K562 (cell line): ENCODE measurements at regions not wholly inside any gene's neighbourhood (a gene's known extent, or its start where the extent isn't known, plus 50 kb on each side); places are given as distances from the start of the nearest gene placed in this dataset.

Source experiments
- ATAC-seq: fragments of 200-7000 bp; cut with Tn5 transposase; 3 replicates; pipeline ENCODE4 v1.9.1; 2020; ENCODE audit warnings: moderate library complexity
- BruUV-seq: library from RNA; stranded (reverse); fragments of 400-500 nt; replicated peaks from 2 replicates; lab custom pipeline; 2021; lab: Mats Ljungman, UMichigan
- CTCF ChIA-PET: fragments of 300-600 bp; formaldehyde crosslinking; extraction: SDS; loops from one replicate; lab custom pipeline; 2021; ENCODE audit warnings: low intra/inter-chr PET ratio; lab: Yijun Ruan, JAX
- POLR2A ChIA-PET: fragments of 300-600, 350-650 bp; sonication (Branson Sonifier 250); formaldehyde crosslinking; extraction: SDS; loops from one replicate; lab custom pipeline; 2021; ENCODE audit warnings: antibody characterized with exemption, inconsistent platforms; lab: Yijun Ruan, JAX
- DNase-seq, 4 experiments: peaks; one replicate each; pipeline versions ENCODE4 v3.0.0 to v3.0.0-alpha.2; 2011 to 2018; ENCODE audit warnings: low spot score in 3 of 4, mixed read lengths in 3 of 4; ENCODE audit errors: extremely low read depth in 1 of 4
- FAIRE-seq: peaks from 2 replicates; lab custom pipeline; 2011; peaks lifted over from hg19 to GRCh38; lab: Jason Lieb, UNC
- H2AFZ ChIP-seq: 2 replicates; pipeline ENCODE4 v1.6.0; 2011; ENCODE audit warnings: low read depth, low read length, control low read depth, inconsistent platforms
- H3K27ac ChIP-seq: fragments of 200-600 bp; 3 replicates; pipeline ENCODE4 v1.8.0; 2011; ENCODE audit warnings: low read depth, mild to moderate bottlenecking, control low read depth, inconsistent platforms, low read length, moderate library complexity, mixed read lengths; ENCODE audit errors: extremely low read depth
- H3K27me3 ChIP-seq, 2 experiments: fragments of 300-600 bp in 1 of 2; 2 replicates in 1 of 2; 3 replicates in 1 of 2; pipeline versions ENCODE4 v1.6.0 to v1.8.0; 2011; ENCODE audit warnings: inconsistent platforms in 2 of 2, low read length in 2 of 2, mild to moderate bottlenecking in 1 of 2, mixed read lengths in 1 of 2, moderate library complexity in 1 of 2; ENCODE audit not compliant: control insufficient read depth in 2 of 2, insufficient read depth in 2 of 2
- H3K36me3 ChIP-seq: fragments of 300-600 bp; 3 replicates; pipeline ENCODE4 v1.8.0; 2011; ENCODE audit warnings: mild to moderate bottlenecking, low read length, inconsistent platforms; ENCODE audit not compliant: control insufficient read depth, insufficient read depth
- H3K4me1 ChIP-seq, 2 experiments: fragments of 200-600 bp in 1 of 2; replicated peaks in 1 of 2; 2 replicates in 1 of 2; 3 replicates in 1 of 2; pipeline versions ENCODE4 v1.5.1 to v1.8.0; 2011; ENCODE audit warnings: inconsistent platforms in 2 of 2, low read length in 2 of 2, mild to moderate bottlenecking in 1 of 2, mixed read lengths in 1 of 2, moderate library complexity in 1 of 2; ENCODE audit not compliant: control insufficient read depth in 2 of 2, insufficient read depth in 2 of 2
- H3K4me2 ChIP-seq: 2 replicates; pipeline ENCODE4 v1.6.1; 2011; ENCODE audit warnings: low read length, control low read depth, inconsistent platforms, mixed read lengths; ENCODE audit not compliant: insufficient read depth
- H3K4me3 ChIP-seq: fragments of 200-600 bp; sonication (generic), shearing (Covaris generic); 2 replicates; pipeline ENCODE4 v1.5.1; 2016; ENCODE audit warnings: control low read depth, inconsistent platforms
- H3K79me2 ChIP-seq: fragments of 200-600 bp; 3 replicates; pipeline ENCODE4 v1.8.0; 2011; ENCODE audit warnings: low read length, inconsistent platforms; ENCODE audit not compliant: control insufficient read depth, insufficient read depth
- H3K9ac ChIP-seq, 2 experiments: 2 replicates each; pipeline versions ENCODE4 v1.6.0 to v1.6.1; 2011; ENCODE audit warnings: low read depth in 2 of 2, low read length in 2 of 2, control low read depth in 1 of 2, inconsistent platforms in 1 of 2, mild to moderate bottlenecking in 1 of 2, mixed read lengths in 1 of 2; ENCODE audit not compliant: insufficient read depth in 1 of 2
- H3K9me1 ChIP-seq: one replicate; pipeline ENCODE4 v1.6.0; 2011; ENCODE audit warnings: inconsistent platforms, mild to moderate bottlenecking, low read length, moderate library complexity; ENCODE audit not compliant: control insufficient read depth, insufficient read depth
- H3K9me3 ChIP-seq: replicated peaks from 2 replicates; pipeline ENCODE4 v1.5.1; 2011; ENCODE audit warnings: low read depth, low read length, inconsistent platforms; ENCODE audit not compliant: control insufficient read depth, insufficient read depth
- H4K20me1 ChIP-seq: replicated peaks from 2 replicates; pipeline ENCODE4 v1.6.1; 2011; ENCODE audit warnings: low read length, inconsistent platforms, mixed read lengths; ENCODE audit not compliant: control insufficient read depth, insufficient read depth
- CTCFL ChIP-seq: IDR thresholded peaks from 2 replicates; pipeline ENCODE4 v1.6.1; 2011; ENCODE audit warnings: borderline replicate concordance, low read depth, mild to moderate bottlenecking, moderate library complexity, low read length; ENCODE audit not compliant: insufficient read depth, poor library complexity, severe bottlenecking
- DEAF1 ChIP-seq: fragments of 450-650 bp; formaldehyde crosslinking; IDR thresholded peaks from 2 replicates; pipeline ENCODE4 v1.4.0; 2020; ENCODE audit warnings: mild to moderate bottlenecking, moderate library complexity
- GATAD2B ChIP-seq: fragments of 450-650 bp; IDR thresholded peaks from 2 replicates; pipeline ENCODE4 v1.6.1; 2017; ENCODE audit warnings: mild to moderate bottlenecking, borderline replicate concordance
- HNRNPK ChIP-seq: fragments of 200-400 bp; formaldehyde crosslinking; IDR thresholded peaks from one replicate; pipeline ENCODE4 v1.6.1; 2018; ENCODE audit warnings: mild to moderate bottlenecking, low read depth, low read length; ENCODE audit not compliant: poor library complexity, severe bottlenecking
- HNRNPUL1 ChIP-seq: fragments of 200-400 bp; formaldehyde crosslinking; IDR thresholded peaks from 2 replicates; pipeline ENCODE4 v1.6.1; 2017; ENCODE audit warnings: low read length
- JUN ChIP-seq, 2 experiments: sonication (generic) in 1 of 2; formaldehyde crosslinking in 1 of 2; IDR thresholded peaks; 2 replicates each; pipeline versions ENCODE4 v1.6.1 to v1.8.0; 2012 to 2022; ENCODE audit warnings: borderline replicate concordance in 2 of 2, mild to moderate bottlenecking in 2 of 2, improper control_type of control experiment in 1 of 2, low read depth in 1 of 2, low read length in 1 of 2, missing genetic modification reagents in 1 of 2
- KAT8 ChIP-seq: fragments of 450-650 bp; IDR thresholded peaks from 2 replicates; pipeline ENCODE4 v1.6.1; 2016; ENCODE audit warnings: low read depth, mild to moderate bottlenecking
- MTF1 ChIP-seq: fragments of 250-450 bp; sonication (Bioruptor Pico); IDR thresholded peaks from 2 replicates; pipeline ENCODE4 v1.9.0; 2021; ENCODE audit warnings: moderate library complexity, mild to moderate bottlenecking, inconsistent platforms, borderline replicate concordance
- MYC ChIP-seq, 2 experiments: fragments of 250-450 bp in 1 of 2; sonication (Bioruptor Pico) in 1 of 2; IDR thresholded peaks; 2 replicates each; pipeline versions ENCODE4 v1.5.1 to v1.6.1; 2012 to 2021; ENCODE audit warnings: low read depth in 2 of 2, borderline replicate concordance in 1 of 2, improper control_type of control experiment in 1 of 2, low read length in 1 of 2, mild to moderate bottlenecking in 1 of 2, moderate library complexity in 1 of 2
- PTBP1 ChIP-seq: fragments of 200-400 bp; formaldehyde crosslinking; IDR thresholded peaks from 2 replicates; pipeline ENCODE4 v1.6.1; 2017; ENCODE audit warnings: low read depth, low read length
- SLC30A9 ChIP-seq: fragments of 250-450 bp; sonication (Bioruptor Pico); IDR thresholded peaks from 2 replicates; pipeline ENCODE4 v1.8.0; 2022; ENCODE audit warnings: mild to moderate bottlenecking, moderate library complexity
- SUPT5H ChIP-seq: fragments of 450-650 bp; IDR thresholded peaks from 2 replicates; pipeline ENCODE4 v1.6.1; 2016
- TFAM ChIP-seq: fragments of 250-450 bp; sonication (Bioruptor Pico); conservative IDR thresholded peaks from 2 replicates; pipeline ENCODE4 v1.5.0; 2021; ENCODE audit warnings: mild to moderate bottlenecking, moderate library complexity
- THAP12 ChIP-seq: fragments of 250-450 bp; sonication (Bioruptor Pico); IDR thresholded peaks from 2 replicates; pipeline ENCODE4 v1.9.0; 2021; ENCODE audit warnings: mild to moderate bottlenecking, inconsistent platforms
- ZNF133 ChIP-seq: fragments of 250-450 bp; sonication (Bioruptor Pico); IDR thresholded peaks from 2 replicates; pipeline ENCODE4 v1.4.0; 2020; ENCODE audit warnings: mild to moderate bottlenecking
- WGBS: fragments of 100-300 bp; shearing (Covaris generic); methylation state at CpG from one replicate; pipeline ENCODE4 v1.1.6; 2016; ENCODE audit warnings: low coverage, mixed read lengths; ENCODE audit not compliant: insufficient coverage; ENCODE audit errors: missing lambda C conversion rate; 5-methylcytosine and 5-hydroxymethylcytosine counted together
- in situ Hi-C: fragments of 300-500 bp; cut with MboI; formaldehyde crosslinking; loops from 4 replicates; pipeline ENCODE4 v1.15.0; 2018; ENCODE audit warnings: inconsistent platforms, mixed read lengths
- intact Hi-C: fragments of 100-400 bp; cut with micrococcal nuclease; formaldehyde crosslinking; loops from 2 replicates; pipeline ENCODE4 v1.14.2; 2022

GRCh38 chr5:173475780-173476179 is 140.7 kb downstream of the BOD1 start (continued):
- TF ChIP-seq HNRNPK (no peak), ZNF133 (no peak), THAP12 (no peak), GATAD2B (no peak), SUPT5H (no peak), HNRNPUL1 (no peak)
- TF ChIP-seq, all 486 proteins: peak for 0

GRCh38 chr5:173474881-173475287 is 141.6 kb downstream of the BOD1 start:
- no peak for FAIRE-seq
- ATAC-seq: no peak
- H3K27me3 ChIP-seq: peaks cover 14 to 63% of the 10 kb centered on the region in 2 experiments
- no TSS peak for BruUV-seq
- H3K9ac ChIP-seq: no peak overlapping the region
- H3K4me2 ChIP-seq: no peak overlapping the region
- intact Hi-C loops (no loop called here), in situ Hi-C loops (no loop called here)
- no peaks in the 10 kb centered on the region for H3K9me1 ChIP-seq
- POLR2A ChIA-PET: interaction anchor here (0.6 to 1.0 kb wide), 2 partner anchors 10 to 132 kb away, joined by 3 to 4 read pairs; no protein-coding TSS in a partner anchor
- H3K9me3 ChIP-seq: no peaks in the 10 kb centered on the region
- 0% methylated on average over 5 of the region's 5 CpGs for WGBS
- H3K27ac ChIP-seq: no peak overlapping the region
- H2AFZ ChIP-seq: no peak overlapping the region
- H3K79me2 ChIP-seq: no peaks in the 10 kb centered on the region
- DNase-seq: no peak
- no peaks in the 10 kb centered on the region for H4K20me1 ChIP-seq
- no peak overlapping the region for H3K4me3 ChIP-seq
- CTCF ChIA-PET: no interaction called here
- H3K36me3 ChIP-seq: no peaks in the 10 kb centered on the region
- no peaks in the 10 kb centered on the region for H3K4me1 ChIP-seq
- TF ChIP-seq CTCFL: no peak
- no peak for TF ChIP-seq JUN (IDR thresholded peaks at IDR 0.05; ENCODE audit: borderline replicate concordance, low read depth, low read length)
- TF ChIP-seq JUN (CRISPR knock-in tag; IDR thresholded peaks at IDR 0.05; ENCODE audit: borderline replicate concordance): no peak
- no peak for TF ChIP-seq MYC (IDR thresholded peaks at IDR 0.05; ENCODE audit: low read depth, low read length)
- TF ChIP-seq MYC (CRISPR knock-in tag; IDR thresholded peaks at IDR 0.05; ENCODE audit: borderline replicate concordance, low read depth): no peak
- no peak for TF ChIP-seq MTF1 (CRISPR knock-in tag)
- no peak for TF ChIP-seq PTBP1
- TF ChIP-seq TFAM (CRISPR knock-in tag): no peak
- TF ChIP-seq SLC30A9: no peak
- TF ChIP-seq DEAF1: no peak
- no peak for TF ChIP-seq KAT8
